ENCODE measurements at regions not wholly inside any gene's neighbourhood (a gene's known extent, or its start where the extent isn't known, plus 50 kb on each side); places are given as distances from the start of the nearest gene placed in this dataset.

- TF ChIP-seq EZH2 (IDR thresholded peaks at IDR 0.05; ENCODE audit: borderline replicate concordance, low read length) (no peak), CTCF (IDR thresholded peaks at IDR 0.05; ENCODE audit: low read length) (no peak)
Observed at GRCh38 chr3:88267441-88267840, 117.7 kb downstream of the C3orf38 start.

Measured in OCI-LY1 (cell line).